K562 (cell line): ENCODE measurements at regions not wholly inside any gene's neighbourhood (a gene's known extent, or its start where the extent isn't known, plus 50 kb on each side); places are given as distances from the start of the nearest gene placed in this dataset.

ENCODE experiments used
- ATAC-seq: fragments of 200-7000 bp; cut with Tn5 transposase; 3 replicates; pipeline ENCODE4 v1.9.1; 2020; ENCODE audit warnings: moderate library complexity
- BruUV-seq: library from RNA; stranded (reverse); fragments of 400-500 nt; replicated peaks from 2 replicates; lab custom pipeline; 2021; lab: Mats Ljungman, UMichigan
- CTCF ChIA-PET: fragments of 300-600 bp; formaldehyde crosslinking; extraction: SDS; loops from one replicate; lab custom pipeline; 2021; ENCODE audit warnings: low intra/inter-chr PET ratio; lab: Yijun Ruan, JAX
- POLR2A ChIA-PET: fragments of 300-600, 350-650 bp; sonication (Branson Sonifier 250); formaldehyde crosslinking; extraction: SDS; loops from one replicate; lab custom pipeline; 2021; ENCODE audit warnings: antibody characterized with exemption, inconsistent platforms; lab: Yijun Ruan, JAX
- DNase-seq, 4 experiments: peaks; one replicate each; pipeline versions ENCODE4 v3.0.0 to v3.0.0-alpha.2; 2011 to 2018; ENCODE audit warnings: low spot score in 3 of 4, mixed read lengths in 3 of 4; ENCODE audit errors: extremely low read depth in 1 of 4
- FAIRE-seq: peaks from 2 replicates; lab custom pipeline; 2011; peaks lifted over from hg19 to GRCh38; lab: Jason Lieb, UNC
- H2AFZ ChIP-seq: 2 replicates; pipeline ENCODE4 v1.6.0; 2011; ENCODE audit warnings: low read depth, low read length, control low read depth, inconsistent platforms
- H3K27ac ChIP-seq: fragments of 200-600 bp; 3 replicates; pipeline ENCODE4 v1.8.0; 2011; ENCODE audit warnings: low read depth, mild to moderate bottlenecking, control low read depth, inconsistent platforms, low read length, moderate library complexity, mixed read lengths; ENCODE audit errors: extremely low read depth
- H3K27me3 ChIP-seq, 2 experiments: fragments of 300-600 bp in 1 of 2; 2 replicates in 1 of 2; 3 replicates in 1 of 2; pipeline versions ENCODE4 v1.6.0 to v1.8.0; 2011; ENCODE audit warnings: inconsistent platforms in 2 of 2, low read length in 2 of 2, mild to moderate bottlenecking in 1 of 2, mixed read lengths in 1 of 2, moderate library complexity in 1 of 2; ENCODE audit not compliant: control insufficient read depth in 2 of 2, insufficient read depth in 2 of 2
- H3K36me3 ChIP-seq: fragments of 300-600 bp; 3 replicates; pipeline ENCODE4 v1.8.0; 2011; ENCODE audit warnings: mild to moderate bottlenecking, low read length, inconsistent platforms; ENCODE audit not compliant: control insufficient read depth, insufficient read depth
- H3K4me1 ChIP-seq, 2 experiments: fragments of 200-600 bp in 1 of 2; replicated peaks in 1 of 2; 2 replicates in 1 of 2; 3 replicates in 1 of 2; pipeline versions ENCODE4 v1.5.1 to v1.8.0; 2011; ENCODE audit warnings: inconsistent platforms in 2 of 2, low read length in 2 of 2, mild to moderate bottlenecking in 1 of 2, mixed read lengths in 1 of 2, moderate library complexity in 1 of 2; ENCODE audit not compliant: control insufficient read depth in 2 of 2, insufficient read depth in 2 of 2
- H3K4me2 ChIP-seq: 2 replicates; pipeline ENCODE4 v1.6.1; 2011; ENCODE audit warnings: low read length, control low read depth, inconsistent platforms, mixed read lengths; ENCODE audit not compliant: insufficient read depth
- H3K4me3 ChIP-seq: fragments of 200-600 bp; sonication (generic), shearing (Covaris generic); 2 replicates; pipeline ENCODE4 v1.5.1; 2016; ENCODE audit warnings: control low read depth, inconsistent platforms
- H3K79me2 ChIP-seq: fragments of 200-600 bp; 3 replicates; pipeline ENCODE4 v1.8.0; 2011; ENCODE audit warnings: low read length, inconsistent platforms; ENCODE audit not compliant: control insufficient read depth, insufficient read depth
- H3K9ac ChIP-seq, 2 experiments: 2 replicates each; pipeline versions ENCODE4 v1.6.0 to v1.6.1; 2011; ENCODE audit warnings: low read depth in 2 of 2, low read length in 2 of 2, control low read depth in 1 of 2, inconsistent platforms in 1 of 2, mild to moderate bottlenecking in 1 of 2, mixed read lengths in 1 of 2; ENCODE audit not compliant: insufficient read depth in 1 of 2
- H3K9me1 ChIP-seq: one replicate; pipeline ENCODE4 v1.6.0; 2011; ENCODE audit warnings: inconsistent platforms, mild to moderate bottlenecking, low read length, moderate library complexity; ENCODE audit not compliant: control insufficient read depth, insufficient read depth
- H3K9me3 ChIP-seq: replicated peaks from 2 replicates; pipeline ENCODE4 v1.5.1; 2011; ENCODE audit warnings: low read depth, low read length, inconsistent platforms; ENCODE audit not compliant: control insufficient read depth, insufficient read depth
- H4K20me1 ChIP-seq: replicated peaks from 2 replicates; pipeline ENCODE4 v1.6.1; 2011; ENCODE audit warnings: low read length, inconsistent platforms, mixed read lengths; ENCODE audit not compliant: control insufficient read depth, insufficient read depth
- BHLHE40 ChIP-seq: IDR thresholded peaks from 2 replicates; pipeline ENCODE4 v1.6.1; 2011; ENCODE audit warnings: low read length, improper control_type of control experiment
- FOXM1 ChIP-seq, 2 experiments: fragments of 450-650 bp in 1 of 2; sonication (generic) in 1 of 2; formaldehyde crosslinking in 1 of 2; IDR thresholded peaks; 2 replicates each; pipeline versions ENCODE4 v1.6.1 to v1.9.0; 2017 to 2022; ENCODE audit warnings: low read depth in 2 of 2, mild to moderate bottlenecking in 2 of 2, missing genetic modification reagents in 1 of 2, moderate library complexity in 1 of 2
- MAZ ChIP-seq, 2 experiments: fragments of 450-650 bp in 1 of 2; sonication (generic) in 1 of 2; formaldehyde crosslinking; IDR thresholded peaks in 1 of 2; conservative IDR thresholded peaks in 1 of 2; 2 replicates each; pipeline versions ENCODE4 v1.4.0 to v1.5.0; 2020; ENCODE audit warnings: mild to moderate bottlenecking in 1 of 2, missing genetic modification reagents in 1 of 2
- NR4A1 ChIP-seq, 2 experiments: fragments of 250-450 bp in 1 of 2; fragments of 450-650 bp in 1 of 2; sonication (Bioruptor Pico) in 1 of 2; IDR thresholded peaks; 2 replicates each; pipeline versions ENCODE4 v1.4.0 to v1.6.1; 2016 to 2020; ENCODE audit warnings: mild to moderate bottlenecking in 2 of 2, missing compliant biosample characterization in 1 of 2, missing genetic modification characterization in 1 of 2, moderate library complexity in 1 of 2
- PHF8 ChIP-seq: fragments of 200-600 bp; sonication (generic); IDR thresholded peaks from 2 replicates; pipeline ENCODE4 v1.6.1; 2012; ENCODE audit warnings: mixed run types, mild to moderate bottlenecking, inconsistent platforms, low read length, moderate library complexity, borderline replicate concordance
- RBM17 ChIP-seq: fragments of 200-400 bp; formaldehyde crosslinking; IDR thresholded peaks from 2 replicates; pipeline ENCODE4 v1.6.1; 2017; ENCODE audit warnings: low read depth, mild to moderate bottlenecking, low read length, borderline replicate concordance
- RCOR1 ChIP-seq, 2 experiments: IDR thresholded peaks; 2 replicates each; pipeline ENCODE4 v1.6.1; 2012; ENCODE audit warnings: low read depth in 2 of 2, low read length in 2 of 2, borderline replicate concordance in 1 of 2, improper control_type of control experiment in 1 of 2
- SAFB2 ChIP-seq: fragments of 200-400 bp; formaldehyde crosslinking; IDR thresholded peaks from 2 replicates; pipeline ENCODE4 v1.6.1; 2018; ENCODE audit warnings: borderline replicate concordance, low read length, low read depth, moderate library complexity; ENCODE audit not compliant: severe bottlenecking
- SLC30A9 ChIP-seq: fragments of 250-450 bp; sonication (Bioruptor Pico); IDR thresholded peaks from 2 replicates; pipeline ENCODE4 v1.8.0; 2022; ENCODE audit warnings: mild to moderate bottlenecking, moderate library complexity
- TARDBP ChIP-seq: fragments of 450-650 bp; IDR thresholded peaks from 2 replicates; pipeline ENCODE4 v1.6.1; 2016
- TEAD4 ChIP-seq, 2 experiments: sonication (generic) in 1 of 2; formaldehyde crosslinking in 1 of 2; IDR thresholded peaks; 2 replicates each; pipeline versions ENCODE4 v1.6.1 to v1.8.0; 2012 to 2022; ENCODE audit warnings: borderline replicate concordance in 1 of 2, inconsistent platforms in 1 of 2, low read length in 1 of 2, mild to moderate bottlenecking in 1 of 2, missing genetic modification reagents in 1 of 2
- ZFP30 ChIP-seq: fragments of 250-450 bp; sonication (Bioruptor Pico); IDR thresholded peaks from 2 replicates; pipeline ENCODE4 v1.8.0; 2022; ENCODE audit warnings: moderate library complexity, mild to moderate bottlenecking, inconsistent platforms, borderline replicate concordance
- WGBS: fragments of 100-300 bp; shearing (Covaris generic); methylation state at CpG from one replicate; pipeline ENCODE4 v1.1.6; 2016; ENCODE audit warnings: low coverage, mixed read lengths; ENCODE audit not compliant: insufficient coverage; ENCODE audit errors: missing lambda C conversion rate; 5-methylcytosine and 5-hydroxymethylcytosine counted together
- in situ Hi-C: fragments of 300-500 bp; cut with MboI; formaldehyde crosslinking; loops from 4 replicates; pipeline ENCODE4 v1.15.0; 2018; ENCODE audit warnings: inconsistent platforms, mixed read lengths
- intact Hi-C: fragments of 100-400 bp; cut with micrococcal nuclease; formaldehyde crosslinking; loops from 2 replicates; pipeline ENCODE4 v1.14.2; 2022
- TF ChIP-seq, protein P1 (sequence below): fragments of 250-450 bp; sonication (Bioruptor Pico); IDR thresholded peaks from 2 replicates; pipeline ENCODE4 v1.5.0; 2020; ENCODE audit warnings: mild to moderate bottlenecking

DNA sequence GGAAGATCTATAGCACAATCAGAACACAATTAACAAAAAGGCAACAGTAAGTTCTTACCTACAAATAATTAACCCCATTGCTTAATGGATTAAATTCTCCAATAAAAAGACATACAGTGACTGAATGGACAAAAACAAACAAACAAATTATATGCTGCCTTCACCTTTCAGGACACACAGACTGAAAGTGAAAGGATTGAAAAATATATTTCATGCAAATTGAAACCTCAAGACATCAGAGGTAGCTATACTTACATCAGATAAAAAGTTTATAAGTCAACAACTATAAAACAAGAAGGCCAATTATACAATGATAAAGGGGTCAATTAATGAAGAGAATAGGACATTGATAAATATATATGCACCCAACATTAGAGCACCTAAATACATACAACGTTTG, 741.2 kb upstream of the FAM98A start:
- no TSS peak for BruUV-seq
- Histone ChIP-seq H3K9me3 (no peaks in the 10 kb centered on the region; the same call in 1 of the 2 replicates), H2AFZ (no peak overlapping the region), H3K4me1 (no peaks in the 10 kb centered on the region), H3K4me2 (no peak overlapping the region), H3K4me3 (no peak overlapping the region), H3K36me3 (no peaks in the 10 kb centered on the region), H3K9me1 (no peaks in the 10 kb centered on the region), H3K79me2 (no peaks in the 10 kb centered on the region), H3K27me3 (no peaks in the 10 kb centered on the region), H3K9ac (no peak overlapping the region), H4K20me1 (no peaks in the 10 kb centered on the region), H3K27ac (no peak overlapping the region)
- no peak for FAIRE-seq
- ChIA-PET POLR2A (no interaction called here), CTCF (no interaction called here)
- DNase-seq = no peak
- TF ChIP-seq SAFB2 (no peak), TARDBP (no peak), TEAD4 (IDR thresholded peaks at IDR 0.05; ENCODE audit: low read length) (no peak), TEAD4 (CRISPR knock-in tag; IDR thresholded peaks at IDR 0.05; ENCODE audit: borderline replicate concordance) (no peak), ZFP30 (CRISPR knock-in tag) (no peak), RCOR1 (IDR thresholded peaks at IDR 0.05; ENCODE audit: borderline replicate concordance in 1 of 2, low read depth in 2 of 2, low read length in 2 of 2) (no peak), MAZ (CRISPR knock-in tag; conservative IDR thresholded peaks at IDR 0.05 in 1 of 2, IDR thresholded peaks at IDR 0.05 in 1 of 2) (no peak), BHLHE40 (no peak), SLC30A9 (no peak), PHF8 (no peak), NR4A1 (CRISPR knock-in tag; IDR thresholded peaks at IDR 0.05) (no peak), NR4A1 (tag; IDR thresholded peaks at IDR 0.05) (no peak), FOXM1 (IDR thresholded peaks at IDR 0.05; ENCODE audit: low read depth) (no peak), FOXM1 (CRISPR knock-in tag; IDR thresholded peaks at IDR 0.05; ENCODE audit: low read depth) (no peak), RBM17 (no peak)
- TF ChIP-seq, protein P1, sequence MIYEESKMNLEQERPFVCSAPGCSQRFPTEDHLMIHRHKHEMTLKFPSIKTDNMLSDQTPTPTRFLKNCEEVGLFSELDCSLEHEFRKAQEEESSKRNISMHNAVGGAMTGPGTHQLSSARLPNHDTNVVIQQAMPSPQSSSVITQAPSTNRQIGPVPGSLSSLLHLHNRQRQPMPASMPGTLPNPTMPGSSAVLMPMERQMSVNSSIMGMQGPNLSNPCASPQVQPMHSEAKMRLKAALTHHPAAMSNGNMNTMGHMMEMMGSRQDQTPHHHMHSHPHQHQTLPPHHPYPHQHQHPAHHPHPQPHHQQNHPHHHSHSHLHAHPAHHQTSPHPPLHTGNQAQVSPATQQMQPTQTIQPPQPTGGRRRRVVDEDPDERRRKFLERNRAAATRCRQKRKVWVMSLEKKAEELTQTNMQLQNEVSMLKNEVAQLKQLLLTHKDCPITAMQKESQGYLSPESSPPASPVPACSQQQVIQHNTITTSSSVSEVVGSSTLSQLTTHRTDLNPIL = no peak
- in situ Hi-C loops = no loop called here
- intact Hi-C loops = no loop called here
- ATAC-seq = no peak
- 0% methylated on average over 1 of the region's 1 CpG for WGBS
